ENCODE measurements at regions not wholly inside any gene's neighbourhood (a gene's known extent, or its start where the extent isn't known, plus 50 kb on each side); places are given as distances from the start of the nearest gene placed in this dataset.

- H3K27me3 Mint-ChIP-seq (ENCODE audit: low read depth) = peaks cover 28% of the 10 kb centered on the region
- no peaks in the 10 kb centered on the region for H3K36me3 Mint-ChIP-seq
- no peaks in the 10 kb centered on the region for H3K9me3 Mint-ChIP-seq
- ChIA-PET CTCF (no interaction called here), POLR2A (no interaction called here)
- no peak for DNase-seq (ENCODE audit: low spot score)
- H3K4me1 Mint-ChIP-seq = peaks cover 24% of the 10 kb centered on the region
- no peak for ATAC-seq
- TF ChIP-seq GRHL2 (CRISPR knock-in tag; IDR thresholded peaks at IDR 0.05; ENCODE audit: insufficient replicate concordance, severe bottlenecking) (no peak), ZNF232 (CRISPR knock-in tag; IDR thresholded peaks at IDR 0.05) (no peak)
- H3K4me3 Mint-ChIP-seq = no peak overlapping the region
- no peak overlapping the region for H3K27ac Mint-ChIP-seq
These were observed 345.6 kb downstream of the SLC16A7 start for GRCh38 chr12:59941461-59941860.

DNA sequence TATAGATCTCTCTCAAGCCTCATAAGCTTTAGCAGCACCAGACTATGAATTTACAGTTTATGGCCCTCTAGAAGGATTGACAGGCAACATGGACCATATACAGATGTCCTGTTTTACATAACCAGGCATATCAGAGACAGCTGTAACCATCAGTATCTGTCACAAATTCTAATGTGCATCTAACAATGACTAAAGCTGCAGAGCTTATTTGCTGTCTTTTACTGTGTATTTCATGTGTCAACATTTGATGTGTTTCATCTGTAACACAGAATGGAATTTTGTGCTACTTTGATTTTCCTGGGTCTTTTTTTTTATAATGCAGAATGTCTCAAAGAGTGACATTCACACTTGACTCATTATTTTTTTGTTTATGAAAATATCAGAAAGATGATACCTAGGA, 348.3 kb downstream of the SLC16A7 start:
- TF ChIP-seq USF2 (CRISPR knock-in tag; IDR thresholded peaks at IDR 0.05) (no peak), JAZF1 (CRISPR knock-in tag; IDR thresholded peaks at IDR 0.05) (no peak), NR2C2 (CRISPR knock-in tag; IDR thresholded peaks at IDR 0.05) (no peak), ESRRA (CRISPR knock-in tag; IDR thresholded peaks at IDR 0.05; ENCODE audit: borderline replicate concordance) (no peak), ATF6 (CRISPR knock-in tag; IDR thresholded peaks at IDR 0.05) (no peak), ZNF396 (CRISPR knock-in tag; IDR thresholded peaks at IDR 0.05; ENCODE audit: borderline replicate concordance) (no peak), ZNF138 (CRISPR knock-in tag; conservative IDR thresholded peaks at IDR 0.05) (no peak), E2F5 (CRISPR knock-in tag; IDR thresholded peaks at IDR 0.05) (no peak), RELA (CRISPR knock-in tag; IDR thresholded peaks at IDR 0.05; ENCODE audit: borderline replicate concordance) (no peak), ZNF263 (CRISPR knock-in tag; IDR thresholded peaks at IDR 0.05; ENCODE audit: low read depth) (no peak), TEAD4 (CRISPR knock-in tag; IDR thresholded peaks at IDR 0.05) (no peak), OVOL2 (CRISPR knock-in tag; IDR thresholded peaks at IDR 0.05; ENCODE audit: borderline replicate concordance) (no peak), CREM (CRISPR knock-in tag; IDR thresholded peaks at IDR 0.05) (no peak), FOXJ3 (CRISPR knock-in tag; IDR thresholded peaks at IDR 0.05; ENCODE audit: borderline replicate concordance) (no peak), IRF2 (CRISPR knock-in tag; IDR thresholded peaks at IDR 0.05; ENCODE audit: borderline replicate concordance, low read depth) (no peak)
- TF ChIP-seq, protein P1, sequence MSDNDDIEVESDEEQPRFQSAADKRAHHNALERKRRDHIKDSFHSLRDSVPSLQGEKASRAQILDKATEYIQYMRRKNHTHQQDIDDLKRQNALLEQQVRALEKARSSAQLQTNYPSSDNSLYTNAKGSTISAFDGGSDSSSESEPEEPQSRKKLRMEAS (CRISPR knock-in tag; IDR thresholded peaks at IDR 0.05) = no peak
- TF ChIP-seq, protein P2, sequence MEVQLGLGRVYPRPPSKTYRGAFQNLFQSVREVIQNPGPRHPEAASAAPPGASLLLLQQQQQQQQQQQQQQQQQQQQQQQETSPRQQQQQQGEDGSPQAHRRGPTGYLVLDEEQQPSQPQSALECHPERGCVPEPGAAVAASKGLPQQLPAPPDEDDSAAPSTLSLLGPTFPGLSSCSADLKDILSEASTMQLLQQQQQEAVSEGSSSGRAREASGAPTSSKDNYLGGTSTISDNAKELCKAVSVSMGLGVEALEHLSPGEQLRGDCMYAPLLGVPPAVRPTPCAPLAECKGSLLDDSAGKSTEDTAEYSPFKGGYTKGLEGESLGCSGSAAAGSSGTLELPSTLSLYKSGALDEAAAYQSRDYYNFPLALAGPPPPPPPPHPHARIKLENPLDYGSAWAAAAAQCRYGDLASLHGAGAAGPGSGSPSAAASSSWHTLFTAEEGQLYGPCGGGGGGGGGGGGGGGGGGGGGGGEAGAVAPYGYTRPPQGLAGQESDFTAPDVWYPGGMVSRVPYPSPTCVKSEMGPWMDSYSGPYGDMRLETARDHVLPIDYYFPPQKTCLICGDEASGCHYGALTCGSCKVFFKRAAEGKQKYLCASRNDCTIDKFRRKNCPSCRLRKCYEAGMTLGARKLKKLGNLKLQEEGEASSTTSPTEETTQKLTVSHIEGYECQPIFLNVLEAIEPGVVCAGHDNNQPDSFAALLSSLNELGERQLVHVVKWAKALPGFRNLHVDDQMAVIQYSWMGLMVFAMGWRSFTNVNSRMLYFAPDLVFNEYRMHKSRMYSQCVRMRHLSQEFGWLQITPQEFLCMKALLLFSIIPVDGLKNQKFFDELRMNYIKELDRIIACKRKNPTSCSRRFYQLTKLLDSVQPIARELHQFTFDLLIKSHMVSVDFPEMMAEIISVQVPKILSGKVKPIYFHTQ (CRISPR knock-in tag; IDR thresholded peaks at IDR 0.05) = no peak
- POLR2A ChIA-PET = no interaction called here
- peaks cover 12% of the 10 kb centered on the region for H3K27me3 Mint-ChIP-seq (ENCODE audit: low read depth)
- H3K4me1 Mint-ChIP-seq = peaks cover 11% of the 10 kb centered on the region
- DNase-seq (ENCODE audit: low spot score) (no peak), ATAC-seq (no peak)
- no peaks in the 10 kb centered on the region; the same call in 1 of the 2 replicates for H3K36me3 Mint-ChIP-seq
- CTCF ChIA-PET = no interaction called here
- H3K4me3 Mint-ChIP-seq = no peak overlapping the region
- H3K27ac Mint-ChIP-seq = no peak overlapping the region
- H3K9me3 Mint-ChIP-seq = peaks cover 12% of the 10 kb centered on the region
